ENCODE measurements at regions not wholly inside any gene's neighbourhood (a gene's known extent, or its start where the extent isn't known, plus 50 kb on each side); places are given as distances from the start of the nearest gene placed in this dataset.
"Not testable (repeated sequence)": the region's sequence is repeated elsewhere in the genome, so short reads cannot be mapped to it uniquely, and the experiment has no call there.

DNA sequence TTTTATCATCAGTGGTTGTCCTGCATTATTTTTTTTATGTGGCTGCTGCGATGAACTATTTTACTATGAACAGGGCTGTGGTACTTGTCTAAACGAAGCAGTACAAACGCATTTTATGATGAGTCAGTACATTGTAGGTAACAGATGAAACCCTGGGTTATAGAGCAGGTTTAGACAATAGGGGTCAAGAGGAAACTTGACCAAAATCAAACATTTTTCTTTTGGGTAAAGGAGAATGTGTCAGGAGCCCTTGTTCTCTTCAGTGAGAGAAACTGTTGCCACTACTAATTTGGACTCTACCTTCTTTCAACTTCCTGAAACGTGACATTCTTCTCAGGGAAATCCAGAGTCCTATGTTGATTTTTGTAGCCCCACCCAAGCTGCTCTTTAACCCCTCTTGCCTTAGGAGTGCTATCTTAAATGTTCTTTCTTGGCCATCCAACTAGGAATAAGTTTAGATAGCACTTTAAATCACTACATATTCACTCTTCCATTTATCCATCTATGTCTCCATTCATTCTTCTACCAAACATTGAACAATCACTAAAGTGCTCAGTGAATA lies 415.8 kb upstream of the NR3C2 start:
- no peak for DNase-seq (ENCODE audit: low spot score)

DNA sequence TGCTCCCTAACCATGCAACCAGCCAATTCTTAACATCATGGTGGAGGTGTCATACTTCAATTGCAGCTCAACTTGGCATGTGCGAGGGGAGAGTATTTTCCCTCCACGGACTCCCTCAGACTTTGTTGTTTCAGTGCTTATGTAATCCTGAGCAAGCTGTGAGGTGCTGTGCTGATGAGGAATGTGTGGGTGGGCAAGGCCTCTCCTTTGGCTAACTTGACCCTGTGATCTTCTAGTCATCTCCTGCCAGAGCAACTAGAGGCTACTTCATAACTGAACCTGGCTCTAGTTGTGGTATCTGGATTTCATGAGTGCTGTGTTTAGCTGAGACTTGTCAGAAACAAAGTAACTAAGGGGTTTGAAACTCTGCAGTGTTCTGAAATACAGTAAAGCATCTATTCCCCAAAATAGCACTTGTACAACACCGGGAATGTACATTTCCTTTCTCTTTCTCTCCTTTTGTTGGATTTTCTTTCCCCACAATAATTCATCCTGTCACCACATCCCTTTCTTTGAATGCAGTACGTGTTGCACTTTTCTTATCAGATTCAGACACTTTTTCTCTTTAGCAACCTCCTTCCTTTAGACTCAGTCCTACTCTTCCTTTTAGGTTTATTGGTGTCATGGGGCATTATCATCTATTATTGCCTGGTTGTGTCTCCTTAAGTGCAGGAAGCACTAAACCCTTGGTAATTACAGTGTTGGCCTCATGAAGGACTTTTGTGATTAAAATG lies 415.2 kb upstream of the NR3C2 start:
- no peak for DNase-seq (ENCODE audit: low spot score)

DNA sequence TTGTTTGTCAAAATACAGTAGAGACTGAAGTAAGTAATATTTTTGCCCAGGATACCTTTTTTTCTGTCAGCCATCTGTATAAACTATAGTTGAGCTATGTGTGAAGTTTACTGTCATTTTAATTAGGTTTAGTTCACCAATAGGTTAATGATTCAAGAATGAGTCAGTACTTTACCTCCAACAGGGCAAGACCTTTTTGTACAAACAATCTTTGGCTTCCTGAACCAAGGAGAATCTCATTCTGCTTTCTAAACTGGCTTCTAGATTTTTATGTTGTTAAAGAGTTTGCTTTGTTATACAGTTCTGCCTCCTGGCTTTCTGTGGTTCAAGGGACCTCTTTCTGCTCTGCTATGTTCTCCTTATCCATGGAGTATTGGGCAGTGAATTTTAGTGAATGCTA lies 412.0 kb upstream of the NR3C2 start:
- DNase-seq (ENCODE audit: low spot score) = no peak

DNA sequence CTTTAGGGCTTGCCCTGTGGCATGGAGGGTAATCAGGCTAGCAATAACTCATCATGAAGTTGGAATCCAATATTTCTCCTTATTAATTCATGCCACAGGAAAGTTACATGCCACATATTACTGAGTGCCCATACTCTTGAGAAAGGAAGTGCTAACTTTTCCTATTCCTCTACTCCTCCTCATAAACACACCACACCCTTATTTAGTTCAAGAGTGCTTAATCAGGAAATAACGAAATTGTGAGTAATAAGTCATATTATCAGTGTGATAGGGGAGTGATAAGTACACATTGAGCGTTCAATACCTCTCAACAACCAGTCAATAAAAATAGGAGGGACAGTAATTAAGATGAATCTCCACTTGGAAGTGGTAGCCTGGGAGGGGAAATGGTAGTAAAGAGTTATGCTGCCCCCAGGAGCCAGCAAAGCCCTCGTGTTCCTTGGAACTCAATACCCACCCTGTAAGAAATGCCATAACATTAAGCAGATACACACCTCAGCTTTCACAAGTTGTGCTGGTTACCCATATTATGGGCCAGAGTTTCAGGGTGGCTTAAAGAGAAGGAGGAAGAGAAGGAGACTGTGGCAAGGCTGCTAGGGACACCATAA lies 410.0 kb upstream of the NR3C2 start:
- no peak for DNase-seq (ENCODE audit: low spot score)

DNA sequence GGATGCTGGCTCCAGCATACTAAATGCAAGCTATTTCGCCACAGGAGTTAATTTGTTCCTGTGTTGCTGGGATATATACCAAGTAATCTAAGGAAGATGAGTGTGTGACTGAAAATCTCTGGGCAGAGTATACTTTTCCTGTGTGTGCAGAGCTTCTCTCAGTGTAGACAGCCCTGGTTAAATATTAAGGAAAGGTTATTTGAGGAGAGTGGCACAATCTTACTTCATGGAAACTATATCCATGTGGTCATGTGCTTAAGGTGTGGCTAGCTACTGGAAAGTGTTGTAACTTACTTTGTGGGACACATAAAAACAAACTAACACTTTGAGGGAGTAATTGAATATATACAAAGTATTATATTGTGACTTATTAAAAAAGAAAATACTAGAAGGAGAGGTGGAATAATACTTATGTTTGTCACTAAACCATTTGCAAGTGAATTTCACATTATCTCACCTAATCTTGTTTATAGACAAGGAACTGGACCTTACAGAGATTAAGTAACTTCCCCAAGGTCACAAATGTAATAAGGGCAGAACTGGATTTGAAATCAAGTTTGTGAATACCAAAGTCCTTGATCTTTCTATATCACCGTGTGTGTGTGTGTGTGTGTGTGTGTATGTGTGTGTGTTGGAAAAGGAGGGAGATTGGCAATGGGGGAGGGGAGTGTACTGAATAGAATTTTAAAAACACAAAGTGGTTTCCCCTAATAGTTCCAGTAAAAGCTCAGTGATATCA lies 408.2 kb upstream of the NR3C2 start:
- DNase-seq (ENCODE audit: low spot score) = peak; percentile 55

DNA sequence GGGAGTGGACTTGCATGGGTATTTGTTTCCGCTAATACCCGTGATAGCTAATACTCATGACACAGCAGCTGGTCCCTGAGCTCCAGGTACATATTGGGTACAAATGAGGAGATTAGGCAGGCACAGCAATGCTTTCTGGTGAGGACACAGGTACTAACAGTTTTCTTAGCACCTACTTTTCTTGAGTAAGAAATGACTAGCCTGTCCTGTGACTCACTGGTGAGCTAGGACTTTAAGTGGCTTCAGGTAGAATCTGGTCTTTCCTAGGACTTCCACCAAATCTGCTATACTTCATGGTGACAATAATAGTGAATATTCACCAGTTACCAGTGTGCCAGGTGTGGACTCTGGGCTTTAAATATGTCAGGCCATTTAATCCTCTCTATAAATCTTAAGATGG lies 407.4 kb upstream of the NR3C2 start:
- no peak for DNase-seq (ENCODE audit: low spot score)

DNA sequence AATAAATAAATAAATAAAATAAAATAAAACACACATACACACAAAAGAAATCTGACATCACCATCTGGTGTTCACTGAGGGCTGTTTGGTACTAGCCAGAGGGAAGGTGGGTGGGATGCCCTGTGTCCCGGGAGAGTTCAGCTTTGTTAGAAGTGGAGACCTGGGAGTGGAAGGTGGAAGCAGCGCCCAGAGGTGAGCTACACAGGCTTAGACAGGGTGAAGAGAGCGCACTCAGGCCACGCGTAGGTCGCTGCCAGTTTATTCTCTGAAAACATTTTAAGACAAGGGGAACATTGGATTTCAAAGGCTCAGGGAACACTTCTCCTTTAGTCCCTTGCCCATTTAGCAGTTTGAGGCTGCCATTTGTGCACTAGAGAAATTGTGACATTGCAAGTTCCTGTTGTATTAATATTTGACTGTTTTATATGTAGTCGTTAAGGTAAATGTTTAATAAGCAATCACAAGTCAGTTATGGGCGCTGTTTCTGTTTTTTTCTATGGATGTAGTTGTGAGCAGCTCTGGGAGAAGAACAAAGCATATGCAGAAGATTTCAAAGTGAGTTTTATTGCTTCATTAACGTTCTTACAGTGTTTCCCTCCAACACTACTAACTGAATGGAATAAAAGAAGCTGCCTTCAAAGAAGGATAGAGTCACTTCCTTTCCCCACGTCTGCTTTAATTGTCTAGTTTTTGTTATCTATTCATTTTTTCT lies 405.5 kb upstream of the NR3C2 start:
- no peak for DNase-seq (ENCODE audit: low spot score)

DNA sequence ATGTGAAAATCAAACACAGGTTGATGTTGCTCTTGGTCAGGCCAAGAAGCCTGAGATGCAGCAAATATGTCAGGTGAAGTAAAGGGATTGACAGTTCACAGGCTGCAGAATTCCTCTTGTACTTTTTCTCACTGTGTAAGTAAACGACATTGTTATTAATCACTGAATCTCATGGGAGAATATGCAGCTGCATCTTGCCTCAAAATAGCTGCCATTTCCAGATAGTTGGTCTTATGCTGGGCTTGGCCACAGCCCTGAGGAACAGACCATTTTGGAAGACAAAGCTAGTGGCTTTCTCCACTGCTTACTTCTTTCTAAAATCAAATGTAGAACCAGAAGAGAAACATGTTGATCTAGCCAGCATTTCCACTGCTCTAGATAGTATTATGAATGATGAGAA lies 403.4 kb upstream of the NR3C2 start:
- no peak for DNase-seq (ENCODE audit: low spot score)

DNA sequence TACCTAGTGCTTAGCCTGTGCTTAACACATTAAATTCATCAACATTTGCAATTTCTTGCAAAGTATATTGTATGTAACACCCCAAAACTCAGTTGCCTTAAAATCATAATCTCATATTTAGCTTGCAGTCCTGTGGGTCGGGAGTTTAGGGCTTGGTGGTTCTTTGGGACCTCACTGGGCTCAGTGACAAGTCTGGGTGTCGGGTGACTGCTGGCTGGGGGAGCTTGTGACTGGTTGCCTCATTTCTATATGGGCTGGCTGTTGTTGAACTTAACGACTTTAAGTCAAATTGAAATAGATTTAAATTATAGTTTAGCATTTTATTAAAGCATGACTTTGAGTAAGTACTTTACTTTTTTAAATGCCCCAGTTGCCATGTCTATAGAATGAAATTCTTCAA lies 401.4 kb upstream of the NR3C2 start:
- DNase-seq (ENCODE audit: low spot score) = no peak

DNA sequence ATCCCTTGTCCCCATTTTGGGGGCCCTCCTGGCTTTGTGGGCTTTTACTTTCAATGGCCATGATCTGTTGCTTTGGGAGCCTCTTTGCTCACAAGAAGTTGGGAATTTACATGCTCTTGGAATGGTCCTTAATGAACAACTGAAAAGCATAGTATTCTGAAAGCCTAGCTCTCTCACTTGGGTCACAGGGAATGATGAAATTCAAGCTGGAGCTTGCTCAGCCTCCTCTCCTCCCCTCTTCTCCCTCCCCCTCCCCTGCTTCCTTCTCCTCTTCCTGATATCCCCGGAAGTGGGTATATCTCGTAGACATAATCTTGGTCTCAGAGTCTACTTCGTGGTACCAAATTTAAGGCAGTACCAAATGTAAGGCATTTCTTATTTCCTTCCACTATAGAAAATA lies 400.6 kb upstream of the NR3C2 start:
- DNase-seq (ENCODE audit: low spot score) = no peak

DNA sequence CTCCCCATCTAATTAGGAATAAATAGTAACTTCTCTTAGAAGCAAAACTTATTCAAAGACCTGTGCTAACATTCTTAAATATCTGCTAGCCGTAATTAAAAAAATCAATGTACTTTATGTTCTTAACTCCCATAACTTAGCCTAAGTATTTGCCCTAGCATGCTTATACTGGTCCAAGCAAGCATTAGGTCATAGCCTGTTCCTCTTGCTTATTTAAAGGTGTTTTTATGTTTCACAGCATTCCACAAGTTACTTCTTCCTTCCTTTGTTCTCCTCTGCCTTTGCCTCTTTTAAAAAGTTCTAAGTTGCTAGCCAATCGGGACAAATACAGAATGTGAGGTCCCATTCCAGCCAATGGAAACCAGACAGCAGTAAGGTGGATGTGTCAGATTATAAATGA lies 395.4 kb upstream of the NR3C2 start:
- DNase-seq (ENCODE audit: low spot score) = not testable (repeated sequence)

DNA sequence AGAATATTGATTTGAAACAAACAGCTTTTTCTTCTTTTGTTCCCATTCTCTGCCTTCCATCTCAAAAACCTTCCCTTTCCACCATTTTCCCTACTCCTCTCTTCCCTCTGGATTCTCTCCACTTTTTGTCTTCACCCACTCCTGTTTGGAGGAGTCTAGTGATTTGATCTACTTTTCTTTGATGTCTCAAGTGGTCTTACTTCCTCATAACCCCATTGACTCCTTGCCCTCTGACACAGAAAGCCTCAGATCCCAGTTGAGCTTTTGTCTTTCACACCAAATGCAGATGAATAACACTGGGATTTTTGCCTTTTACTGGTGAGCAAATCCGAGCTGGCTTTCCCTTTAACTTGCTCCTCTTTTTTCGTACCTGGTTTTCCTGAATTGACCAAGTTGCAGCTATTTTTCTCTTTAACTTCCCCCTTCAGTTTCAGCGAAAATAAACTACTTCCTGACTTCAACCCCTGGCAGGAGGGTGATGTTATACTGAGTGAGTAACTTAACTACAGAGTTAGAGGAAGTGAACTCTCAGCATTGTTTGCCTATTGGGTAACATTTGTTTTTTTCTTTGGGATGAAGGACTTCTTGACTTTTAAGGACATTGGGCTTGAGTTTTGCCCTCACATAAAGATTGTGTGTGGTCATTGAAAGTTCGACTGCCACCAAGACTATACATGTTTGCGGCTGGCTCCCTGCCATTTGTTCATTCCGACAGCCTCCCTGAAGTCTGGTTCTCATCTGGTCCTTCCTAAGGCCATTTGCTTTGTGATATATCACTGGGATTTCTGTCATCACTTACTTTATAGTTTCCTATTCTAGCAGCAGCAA lies 392.8 kb upstream of the NR3C2 start:
- no peak for DNase-seq (ENCODE audit: low spot score)

DNA sequence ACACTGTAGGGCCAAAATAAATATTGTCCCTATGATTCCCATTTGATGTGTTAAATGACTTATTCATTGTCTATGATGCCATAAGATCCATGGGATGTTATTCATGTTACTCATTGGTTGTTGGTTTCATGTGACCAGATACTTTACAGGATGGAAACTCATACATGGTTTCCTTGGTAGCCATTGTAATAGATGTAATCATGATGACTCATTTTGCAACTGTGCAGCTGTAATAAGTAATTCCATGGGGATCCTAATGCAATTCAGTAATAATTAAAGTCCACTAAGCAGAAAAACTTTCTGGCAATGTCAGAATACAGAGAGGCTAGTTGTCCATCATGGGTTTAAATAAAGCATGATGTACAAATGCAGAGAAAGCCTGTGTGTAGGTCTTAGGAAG lies 389.7 kb upstream of the NR3C2 start:
- DNase-seq (ENCODE audit: low spot score) = no peak

DNA sequence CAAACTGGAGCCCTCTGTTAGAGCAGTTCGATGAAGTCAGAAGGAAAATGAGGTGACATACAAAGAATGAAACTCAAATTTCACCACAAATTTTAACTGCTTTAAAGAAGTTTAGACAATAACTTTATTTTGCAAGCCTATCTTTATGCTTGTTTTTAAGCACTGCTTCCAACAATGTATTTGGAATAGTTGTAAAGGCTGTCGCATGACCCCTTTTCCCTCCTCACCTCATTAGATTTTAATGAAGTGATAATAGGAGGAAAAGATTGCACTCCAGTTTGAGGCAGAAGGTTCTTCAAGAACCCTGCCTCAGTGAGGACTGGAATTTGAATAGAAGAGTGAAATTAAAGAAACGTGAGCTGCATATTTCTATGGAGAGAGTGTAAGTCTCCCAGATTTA lies 386.1 kb upstream of the NR3C2 start:
- DNase-seq (ENCODE audit: low spot score) = no peak

DNA sequence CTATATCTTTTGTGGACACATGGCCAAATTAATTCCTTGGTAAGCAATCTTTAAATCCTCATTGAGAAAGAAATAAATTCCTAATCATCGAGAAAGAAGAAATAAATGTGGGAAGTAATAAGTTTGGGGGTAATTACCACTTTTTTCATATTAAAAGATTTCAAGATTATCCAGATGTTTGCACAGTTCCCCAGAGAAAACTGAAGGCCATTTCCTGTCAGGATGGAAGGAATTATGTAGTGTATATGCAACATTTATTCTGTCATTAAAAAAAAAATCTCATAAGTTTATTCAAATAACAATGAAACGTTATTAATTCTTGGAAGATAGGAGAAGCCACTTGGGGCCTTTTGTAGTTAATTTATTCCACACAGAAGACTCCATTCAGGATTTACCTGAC lies 385.6 kb upstream of the NR3C2 start:
- DNase-seq (ENCODE audit: low spot score) = no peak

DNA sequence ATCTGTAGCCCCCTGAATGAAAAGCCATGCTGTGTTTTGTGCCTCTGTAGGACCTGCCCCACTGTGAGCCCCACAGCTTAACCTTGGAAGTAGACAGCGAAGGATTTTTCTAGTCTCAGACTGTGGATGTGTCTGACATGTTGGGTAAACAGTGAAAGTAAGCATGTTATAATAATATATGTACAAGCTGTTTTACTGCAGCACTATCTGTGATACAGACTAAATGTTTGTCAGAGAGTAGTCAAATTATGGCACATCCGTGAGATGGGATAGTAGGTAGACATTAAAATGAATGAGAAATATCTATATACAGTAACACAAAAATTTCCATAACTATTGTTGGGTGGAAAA lies 381.2 kb upstream of the NR3C2 start:
- no peak for DNase-seq (ENCODE audit: low spot score)

DNA sequence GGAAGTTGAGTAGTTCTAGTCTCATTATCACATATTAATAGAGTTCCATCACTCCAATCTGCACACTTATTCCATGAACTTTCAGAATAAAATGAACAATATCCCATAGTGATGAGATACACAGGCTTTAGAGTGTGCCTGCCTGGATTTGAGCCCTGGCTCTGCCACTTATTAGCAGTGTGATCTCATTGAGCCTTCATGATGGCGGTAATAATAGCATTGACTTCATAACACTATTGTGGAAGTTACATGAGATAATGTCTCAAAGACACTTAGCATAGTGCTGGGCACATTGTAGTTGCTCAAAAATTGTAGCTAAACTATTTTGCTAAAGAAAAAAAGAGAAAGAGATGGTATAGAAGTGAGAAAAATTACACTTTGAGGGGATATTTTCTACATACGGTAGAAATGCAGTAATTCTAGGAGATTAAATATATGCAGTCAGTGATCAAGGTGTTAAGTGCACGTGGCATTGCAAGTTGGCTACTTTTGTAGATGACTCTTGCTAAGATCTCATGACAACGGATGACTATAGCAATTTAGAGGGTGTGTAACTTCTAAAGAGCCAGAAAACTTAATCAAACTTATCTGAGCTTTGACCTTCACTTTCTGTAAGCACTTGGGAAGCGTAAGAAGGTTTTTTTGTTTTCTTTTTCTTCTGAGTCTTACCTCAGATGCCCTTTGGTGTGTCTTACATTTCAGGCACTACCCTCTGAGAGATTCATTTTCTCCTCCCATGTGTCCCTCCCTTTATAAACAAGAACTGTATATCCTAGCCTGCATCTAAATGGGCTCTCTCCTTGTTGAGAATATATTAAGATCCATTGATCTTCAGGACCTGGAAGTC lies 380.6 kb upstream of the NR3C2 start:
- no peak for DNase-seq (ENCODE audit: low spot score)

DNA sequence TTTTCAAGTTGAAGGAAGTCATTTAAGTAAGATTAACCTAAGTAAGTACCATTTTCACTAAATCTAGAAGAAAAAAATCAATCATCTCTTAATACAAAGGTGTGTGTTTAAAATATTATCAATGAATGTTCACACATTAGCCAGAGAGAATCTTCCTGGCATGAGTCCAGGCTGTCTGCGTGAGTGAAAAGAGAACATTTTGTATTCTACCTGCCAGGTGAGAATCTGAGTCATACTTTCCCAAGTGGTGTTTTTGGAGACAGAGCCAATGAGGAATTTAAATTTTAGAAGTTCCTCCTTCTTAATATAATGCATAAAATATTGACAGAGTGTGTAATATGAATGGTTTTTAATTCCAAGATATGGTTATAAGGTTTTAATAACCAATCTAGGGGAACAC lies 371.8 kb upstream of the NR3C2 start:
- DNase-seq (ENCODE audit: low spot score) = no peak

DNA sequence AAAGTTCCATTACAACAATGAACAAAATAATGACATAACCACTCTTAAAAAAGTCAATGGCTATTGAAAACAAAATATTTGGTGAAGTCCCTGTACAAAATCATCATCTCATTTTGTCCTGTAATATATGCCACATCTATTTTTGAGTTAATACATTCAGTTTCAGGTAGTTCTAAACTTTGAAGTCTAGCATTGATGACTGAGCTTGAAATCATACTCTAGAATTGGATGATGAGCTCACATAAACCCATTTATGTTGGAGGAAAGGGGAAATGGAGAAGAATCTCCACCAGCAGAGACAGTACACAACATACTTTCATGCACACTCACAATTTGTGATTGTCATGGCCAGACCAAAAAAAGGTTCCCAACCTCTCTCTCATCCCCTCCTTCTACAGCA lies 371.1 kb upstream of the NR3C2 start:
- no peak for DNase-seq (ENCODE audit: low spot score)

DNA sequence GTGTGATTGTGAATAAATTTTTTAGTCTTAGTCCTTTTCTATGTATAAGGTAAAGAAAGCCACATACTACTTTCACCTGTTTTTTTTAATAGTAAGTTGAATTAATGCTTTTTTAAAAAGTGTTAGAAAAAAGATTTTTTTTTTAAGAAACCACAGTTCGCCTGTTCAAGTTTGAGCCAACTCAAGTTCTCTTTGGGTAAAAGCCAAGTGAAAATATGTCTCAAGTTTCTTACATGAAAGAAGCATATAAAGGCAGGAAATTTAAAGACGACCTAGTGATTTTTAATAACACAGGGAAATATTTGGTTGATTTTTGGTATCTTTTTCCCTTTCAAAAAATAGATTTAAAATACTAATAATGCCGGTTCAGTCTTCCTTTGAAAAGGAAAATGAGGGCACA lies 369.9 kb upstream of the NR3C2 start:
- no peak for DNase-seq (ENCODE audit: low spot score)

DNA sequence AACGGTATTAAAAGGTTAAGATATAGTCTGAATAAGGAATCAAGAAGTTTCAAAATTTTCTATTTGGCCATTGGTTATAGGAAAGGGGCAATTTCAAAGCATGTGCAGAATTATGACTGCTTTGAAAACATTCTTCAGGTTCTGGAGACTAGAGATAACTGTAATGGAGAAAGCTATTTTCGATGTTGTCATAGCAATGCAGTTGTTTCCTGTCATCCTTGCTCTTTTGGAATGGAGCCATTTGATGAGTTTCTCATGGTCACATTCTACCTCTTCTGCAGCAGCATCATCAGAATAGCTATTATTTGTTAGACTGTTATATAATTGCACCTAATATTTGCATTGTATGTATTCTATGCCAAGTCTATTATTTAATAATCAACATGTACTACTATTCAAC lies 368.2 kb upstream of the NR3C2 start:
- no peak for DNase-seq (ENCODE audit: low spot score)

All from HuH-7 (cell line).